ENCODE measurements at regions not wholly inside any gene's neighbourhood (a gene's known extent, or its start where the extent isn't known, plus 50 kb on each side); places are given as distances from the start of the nearest gene placed in this dataset.

- Mint-ChIP-seq H3K4me3 (ENCODE audit: unreplicated experiment) (no peak overlapping the region), H3K27me3 (ENCODE audit: insufficient read depth, unreplicated experiment) (no peaks in the 10 kb centered on the region), H3K27ac (ENCODE audit: low read depth, unreplicated experiment) (no peak overlapping the region), H3K9me3 (ENCODE audit: unreplicated experiment) (no peaks in the 10 kb centered on the region), H3K36me3 (ENCODE audit: insufficient read depth, unreplicated experiment) (no peaks in the 10 kb centered on the region), H3K4me1 (ENCODE audit: insufficient read depth, unreplicated experiment) (peaks cover 6% of the 10 kb centered on the region)
- no peak for TF ChIP-seq CTCF (IDR thresholded peaks at IDR 0.05; ENCODE audit: unreplicated experiment)
- POLR2A ChIA-PET = no interaction called here
- intact Hi-C loops (cut with micrococcal nuclease) = no loop called here
- DNase-seq (ENCODE audit: unreplicated experiment) = no peak
- BruUV-seq (replicated peaks) = no TSS peak
- CTCF ChIA-PET = interaction anchor here (0.6 kb wide), 1 partner anchor 22 kb away, joined by 3 read pairs; no protein-coding TSS in a partner anchor
Observed at GRCh38 chr10:78865538-78865875, 203.3 kb upstream of the ZMIZ1 start.

- Mint-ChIP-seq H3K4me1 (ENCODE audit: insufficient read depth, unreplicated experiment) (peaks cover 6% of the 10 kb centered on the region), H3K9me3 (ENCODE audit: unreplicated experiment) (no peaks in the 10 kb centered on the region), H3K36me3 (ENCODE audit: insufficient read depth, unreplicated experiment) (no peaks in the 10 kb centered on the region), H3K4me3 (ENCODE audit: unreplicated experiment) (no peak overlapping the region), H3K27ac (ENCODE audit: low read depth, unreplicated experiment) (no peak overlapping the region), H3K27me3 (ENCODE audit: insufficient read depth, unreplicated experiment) (no peaks in the 10 kb centered on the region)
- no TSS peak for BruUV-seq (replicated peaks)
- TF ChIP-seq CTCF (IDR thresholded peaks at IDR 0.05; ENCODE audit: unreplicated experiment) = no peak
- no peak for DNase-seq (ENCODE audit: unreplicated experiment)
- POLR2A ChIA-PET = no interaction called here
- CTCF ChIA-PET = no interaction called here
- intact Hi-C loops (cut with micrococcal nuclease) = no loop called here
Observed at GRCh38 chr10:78865931-78866717, 202.6 kb upstream of the ZMIZ1 start.

GRCh38 chr10:78866731-78867554 lies 201.8 kb upstream of the ZMIZ1 start:
- BruUV-seq (replicated peaks) = no TSS peak
- DNase-seq (ENCODE audit: unreplicated experiment) = no peak
- intact Hi-C loops (cut with micrococcal nuclease) = no loop called here
- no peak for TF ChIP-seq CTCF (IDR thresholded peaks at IDR 0.05; ENCODE audit: unreplicated experiment)
- POLR2A ChIA-PET = no interaction called here
- H3K9me3 Mint-ChIP-seq (ENCODE audit: unreplicated experiment) = no peaks in the 10 kb centered on the region
- no peaks in the 10 kb centered on the region for H3K36me3 Mint-ChIP-seq (ENCODE audit: insufficient read depth, unreplicated experiment)
- H3K4me1 Mint-ChIP-seq (ENCODE audit: insufficient read depth, unreplicated experiment) = peaks cover 3% of the 10 kb centered on the region
- no peaks in the 10 kb centered on the region for H3K27me3 Mint-ChIP-seq (ENCODE audit: insufficient read depth, unreplicated experiment)
- no peak overlapping the region for H3K4me3 Mint-ChIP-seq (ENCODE audit: unreplicated experiment)
- CTCF ChIA-PET = no interaction called here
- H3K27ac Mint-ChIP-seq (ENCODE audit: low read depth, unreplicated experiment) = no peak overlapping the region

GRCh38 chr10:78867555-78867939 lies 201.2 kb upstream of the ZMIZ1 start:
- Mint-ChIP-seq H3K27me3 (ENCODE audit: insufficient read depth, unreplicated experiment) (no peaks in the 10 kb centered on the region), H3K36me3 (ENCODE audit: insufficient read depth, unreplicated experiment) (no peaks in the 10 kb centered on the region), H3K4me1 (ENCODE audit: insufficient read depth, unreplicated experiment) (no peaks in the 10 kb centered on the region), H3K27ac (ENCODE audit: low read depth, unreplicated experiment) (no peak overlapping the region), H3K9me3 (ENCODE audit: unreplicated experiment) (no peaks in the 10 kb centered on the region), H3K4me3 (ENCODE audit: unreplicated experiment) (no peak overlapping the region)
- DNase-seq (ENCODE audit: unreplicated experiment) = no peak
- intact Hi-C loops (cut with micrococcal nuclease) = no loop called here
- TF ChIP-seq CTCF (IDR thresholded peaks at IDR 0.05; ENCODE audit: unreplicated experiment) = no peak
- ChIA-PET CTCF (no interaction called here), POLR2A (no interaction called here)
- no TSS peak for BruUV-seq (replicated peaks)

All from MCF 10A (cell line).